Caco-2 (cell line): ENCODE measurements at regions not wholly inside any gene's neighbourhood (a gene's known extent, or its start where the extent isn't known, plus 50 kb on each side); places are given as distances from the start of the nearest gene placed in this dataset.

ENCODE experiments used
- BruUV-seq: library from RNA; stranded (reverse); fragments of 400-500 nt; replicated peaks from 2 replicates; lab custom pipeline; 2021; lab: Mats Ljungman, UMichigan
- CTCF ChIA-PET: fragments of 300-600 bp; sonication (Branson Sonifier 250); formaldehyde crosslinking; loops from one replicate; lab custom pipeline; 2022; ENCODE audit warnings: antibody characterized with exemption; lab: Charles Lee
- POLR2A ChIA-PET: fragments of 300-600 bp; sonication (Branson Sonifier 250); formaldehyde crosslinking; loops from one replicate; lab custom pipeline; 2022; ENCODE audit warnings: antibody characterized with exemption; lab: Charles Lee
- DNase-seq, 2 experiments: peaks; one replicate each; pipeline versions ENCODE4 v3.0.0 to v3.0.0-alpha.2; 2020 to 2022
- H3K27me3 ChIP-seq: replicated peaks from 2 replicates; pipeline ENCODE4 v1.6.0; 2011; ENCODE audit warnings: low read length; ENCODE audit not compliant: control insufficient read depth, insufficient read depth
- H3K36me3 ChIP-seq: 2 replicates; pipeline ENCODE4 v1.5.1; 2011; ENCODE audit warnings: low read length; ENCODE audit not compliant: control insufficient read depth, insufficient read depth
- H3K4me1 ChIP-seq: fragments of 250-450 bp; sonication (Bioruptor Pico); 2 replicates; pipeline ENCODE4 v1.5.1; 2020; ENCODE audit warnings: mild to moderate bottlenecking
- H3K4me3 ChIP-seq: 2 replicates; pipeline ENCODE4 v1.5.1; 2011; ENCODE audit warnings: low read depth, mild to moderate bottlenecking, control low read depth, low read length
- H3K9me3 ChIP-seq: fragments of 250-450 bp; sonication (Bioruptor Pico); 2 replicates; pipeline ENCODE4 v1.5.1; 2020; ENCODE audit warnings: mild to moderate bottlenecking, moderate library complexity
- H3K27ac Mint-ChIP-seq: one replicate; pipeline ENCODE4 v1.8.0; 2022; ENCODE audit warnings: mixed read lengths; ENCODE audit not compliant: unreplicated experiment
- H3K27me3 Mint-ChIP-seq: one replicate; pipeline ENCODE4 v1.8.0; 2022; ENCODE audit warnings: mixed read lengths; ENCODE audit not compliant: insufficient read depth, unreplicated experiment
- H3K36me3 Mint-ChIP-seq: one replicate; pipeline ENCODE4 v1.8.0; 2022; ENCODE audit warnings: mild to moderate bottlenecking, mixed read lengths; ENCODE audit not compliant: insufficient read depth, unreplicated experiment
- H3K4me1 Mint-ChIP-seq: one replicate; pipeline ENCODE4 v1.8.0; 2022; ENCODE audit warnings: low read depth, mixed read lengths; ENCODE audit not compliant: unreplicated experiment
- H3K4me3 Mint-ChIP-seq: one replicate; pipeline ENCODE4 v1.8.0; 2022; ENCODE audit warnings: mild to moderate bottlenecking, moderate library complexity, mixed read lengths; ENCODE audit not compliant: unreplicated experiment
- H3K9me3 Mint-ChIP-seq: one replicate; pipeline ENCODE4 v1.8.0; 2022; ENCODE audit warnings: mixed read lengths; ENCODE audit not compliant: unreplicated experiment
- intact Hi-C: fragments of 100-400 bp; cut with micrococcal nuclease; formaldehyde crosslinking; loops from one replicate; pipeline ENCODE4 v1.10.0; 2022; ENCODE audit not compliant: unreplicated experiment
- TF ChIP-seq, protein P1 (sequence below), 2 experiments: fragments of 200-600 bp in 1 of 2; IDR thresholded peaks; 1 replicate in 1 of 2; 2 replicates in 1 of 2; pipeline versions ENCODE4 v1.5.1 to v1.8.0; 2011 to 2022; ENCODE audit warnings: antibody characterized with exemption in 1 of 2, control low read depth in 1 of 2, inconsistent platforms in 1 of 2, low read depth in 1 of 2, low read length in 1 of 2, mild to moderate bottlenecking in 1 of 2, moderate library complexity in 1 of 2; ENCODE audit not compliant: insufficient read depth in 1 of 2, severe bottlenecking in 1 of 2, unreplicated experiment in 1 of 2

DNA sequence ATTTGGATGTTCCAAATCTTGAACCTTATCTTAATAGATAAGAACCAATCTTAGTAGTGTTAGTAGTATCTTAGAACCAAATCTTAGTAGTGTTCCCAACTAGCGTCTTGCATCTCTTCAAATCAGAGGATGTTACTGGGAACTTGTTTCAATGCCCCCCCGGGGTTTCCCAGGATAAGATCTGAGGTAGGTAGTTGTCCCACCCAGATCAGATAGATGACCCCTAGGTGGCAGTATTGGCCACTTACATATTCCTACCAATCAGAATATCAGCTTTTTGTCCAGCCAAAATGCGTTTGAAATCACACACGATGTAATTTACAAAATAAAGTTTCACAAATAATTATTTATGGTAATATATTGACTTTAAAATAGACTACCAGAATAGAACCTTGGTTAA lies 314.8 kb downstream of the MBD2 start:
- CTCF ChIA-PET: interaction anchor here (1.0 kb wide), 1 partner anchor 210 kb away, joined by 5 read pairs; no protein-coding TSS in a partner anchor
- Mint-ChIP-seq H3K36me3 (peaks cover 6% of the 10 kb centered on the region), H3K27me3 (no peaks in the 10 kb centered on the region), H3K4me1 (no peaks in the 10 kb centered on the region), H3K9me3 (no peaks in the 10 kb centered on the region), H3K27ac (no peak overlapping the region), H3K4me3 (no peak overlapping the region)
- BruUV-seq: no TSS peak
- DNase-seq: peak in 1 of 2 experiments; percentile 42
- Histone ChIP-seq H3K4me1 (no peaks in the 10 kb centered on the region), H3K36me3 (no peaks in the 10 kb centered on the region), H3K27me3 (no peaks in the 10 kb centered on the region), H3K9me3 (no peaks in the 10 kb centered on the region), H3K4me3 (no peak overlapping the region)
- POLR2A ChIA-PET: no interaction called here
- TF ChIP-seq, protein P1, sequence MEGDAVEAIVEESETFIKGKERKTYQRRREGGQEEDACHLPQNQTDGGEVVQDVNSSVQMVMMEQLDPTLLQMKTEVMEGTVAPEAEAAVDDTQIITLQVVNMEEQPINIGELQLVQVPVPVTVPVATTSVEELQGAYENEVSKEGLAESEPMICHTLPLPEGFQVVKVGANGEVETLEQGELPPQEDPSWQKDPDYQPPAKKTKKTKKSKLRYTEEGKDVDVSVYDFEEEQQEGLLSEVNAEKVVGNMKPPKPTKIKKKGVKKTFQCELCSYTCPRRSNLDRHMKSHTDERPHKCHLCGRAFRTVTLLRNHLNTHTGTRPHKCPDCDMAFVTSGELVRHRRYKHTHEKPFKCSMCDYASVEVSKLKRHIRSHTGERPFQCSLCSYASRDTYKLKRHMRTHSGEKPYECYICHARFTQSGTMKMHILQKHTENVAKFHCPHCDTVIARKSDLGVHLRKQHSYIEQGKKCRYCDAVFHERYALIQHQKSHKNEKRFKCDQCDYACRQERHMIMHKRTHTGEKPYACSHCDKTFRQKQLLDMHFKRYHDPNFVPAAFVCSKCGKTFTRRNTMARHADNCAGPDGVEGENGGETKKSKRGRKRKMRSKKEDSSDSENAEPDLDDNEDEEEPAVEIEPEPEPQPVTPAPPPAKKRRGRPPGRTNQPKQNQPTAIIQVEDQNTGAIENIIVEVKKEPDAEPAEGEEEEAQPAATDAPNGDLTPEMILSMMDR (IDR thresholded peaks at IDR 0.05; ENCODE audit: insufficient read depth in 1 of 2, low read depth in 1 of 2, low read length in 1 of 2, severe bottlenecking in 1 of 2, unreplicated experiment in 1 of 2): peak; percentile 41 to 48
- intact Hi-C loops: loop anchor here (1.0 kb wide), 2 partner anchors 41 to 210 kb away; no protein-coding TSS in a partner anchor

- Histone ChIP-seq H3K9me3 (no peaks in the 10 kb centered on the region), H3K4me3 (no peak overlapping the region), H3K27me3 (no peaks in the 10 kb centered on the region), H3K4me1 (no peaks in the 10 kb centered on the region), H3K36me3 (no peaks in the 10 kb centered on the region)
- Mint-ChIP-seq H3K9me3 (no peaks in the 10 kb centered on the region), H3K4me1 (no peaks in the 10 kb centered on the region), H3K4me3 (no peak overlapping the region), H3K27ac (no peak overlapping the region), H3K36me3 (peaks cover 6% of the 10 kb centered on the region), H3K27me3 (no peaks in the 10 kb centered on the region)
- BruUV-seq: no TSS peak
- ChIA-PET CTCF (no interaction called here), POLR2A (no interaction called here)
- DNase-seq: no peak
- intact Hi-C loops: no loop called here
- TF ChIP-seq, protein P1 (IDR thresholded peaks at IDR 0.05; ENCODE audit: insufficient read depth in 1 of 2, low read depth in 1 of 2, low read length in 1 of 2, severe bottlenecking in 1 of 2, unreplicated experiment in 1 of 2): no peak
Measured at GRCh38 chr18:53907921-53908320, 316.5 kb downstream of the MBD2 start.

DNA sequence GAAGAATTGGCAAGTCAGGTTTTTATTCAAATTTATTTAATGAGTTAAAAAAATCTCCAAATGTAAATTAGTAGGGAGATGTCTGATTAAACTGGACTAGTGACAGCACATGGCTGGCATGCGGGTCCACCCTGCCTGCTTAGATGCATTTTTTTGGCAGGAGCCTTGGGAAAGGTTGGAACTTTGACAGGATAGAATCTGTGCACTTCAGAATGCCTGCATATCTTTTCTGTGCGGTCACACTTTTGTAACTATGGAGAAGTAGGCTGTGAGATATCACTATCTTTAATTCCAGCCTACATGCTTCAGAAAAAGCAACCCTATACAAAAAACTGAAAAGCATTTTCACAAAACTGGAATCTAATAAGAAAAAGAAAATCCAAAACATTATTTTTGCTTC lies 317.8 kb downstream of the MBD2 start:
- no peak for DNase-seq
- no peaks in the 10 kb centered on the region for H3K27me3 Mint-ChIP-seq
- intact Hi-C loops: no loop called here
- ChIA-PET POLR2A (no interaction called here), CTCF (no interaction called here)
- BruUV-seq: no TSS peak
- H3K9me3 Mint-ChIP-seq: no peaks in the 10 kb centered on the region
- no peak overlapping the region for H3K4me3 ChIP-seq
- no peaks in the 10 kb centered on the region for H3K36me3 ChIP-seq
- H3K4me3 Mint-ChIP-seq: no peak overlapping the region
- TF ChIP-seq, protein P1 (IDR thresholded peaks at IDR 0.05; ENCODE audit: insufficient read depth in 1 of 2, low read depth in 1 of 2, low read length in 1 of 2, severe bottlenecking in 1 of 2, unreplicated experiment in 1 of 2): no peak
- no peaks in the 10 kb centered on the region for H3K4me1 ChIP-seq
- no peaks in the 10 kb centered on the region for H3K9me3 ChIP-seq
- no peaks in the 10 kb centered on the region for H3K27me3 ChIP-seq
- H3K4me1 Mint-ChIP-seq: no peaks in the 10 kb centered on the region
- peaks cover 6% of the 10 kb centered on the region for H3K36me3 Mint-ChIP-seq
- no peak overlapping the region for H3K27ac Mint-ChIP-seq
